SK-N-MC (cell line): ENCODE measurements at regions not wholly inside any gene's neighbourhood (a gene's known extent, or its start where the extent isn't known, plus 50 kb on each side); places are given as distances from the start of the nearest gene placed in this dataset.

ENCODE experiments used
- EZH2 ChIP-seq: fragments of 200-600 bp; sonication (generic); IDR thresholded peaks from one replicate; pipeline ENCODE4 v1.6.1; 2017; ENCODE audit warnings: antibody characterized with exemption
- POLR2AphosphoS5 ChIP-seq: IDR thresholded peaks from 2 replicates; pipeline ENCODE4 v1.6.1; 2012; ENCODE audit warnings: mild to moderate bottlenecking, low read depth, low read length, borderline replicate concordance

DNA sequence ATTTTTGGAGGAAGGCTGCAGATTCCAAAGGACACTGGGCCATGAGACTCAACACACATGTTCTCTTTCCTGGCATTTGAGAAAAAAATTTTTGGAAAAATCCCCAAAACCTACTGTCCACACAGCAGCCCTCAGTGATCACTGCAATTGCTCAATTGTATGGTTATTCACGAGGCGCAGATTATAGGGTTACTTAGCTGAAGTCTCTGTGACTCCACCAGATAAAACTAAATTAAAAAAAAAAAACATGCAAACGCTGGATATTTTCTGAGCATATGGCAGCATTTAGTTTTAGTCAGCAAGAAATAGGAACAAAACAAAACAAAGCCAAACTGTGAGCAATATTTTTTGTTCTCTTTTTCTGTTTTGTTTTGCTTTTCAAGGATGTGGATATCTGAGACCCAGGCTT lies 83.8 kb upstream of the FAM20A start:
- TF ChIP-seq POLR2AphosphoS5 (no peak), EZH2 (no peak)
